GM12878 (cell line): ENCODE measurements at regions not wholly inside any gene's neighbourhood (a gene's known extent, or its start where the extent isn't known, plus 50 kb on each side); places are given as distances from the start of the nearest gene placed in this dataset.

Experiments
- ATAC-seq: fragments of 200-7000 bp; cut with Tn5 transposase; 3 replicates; pipeline ENCODE4 v1.9.1; 2020; ENCODE audit warnings: mild to moderate bottlenecking, moderate library complexity
- BruUV-seq: library from RNA; stranded (reverse); fragments of 400-500 nt; replicated peaks from 2 replicates; lab custom pipeline; 2021; lab: Mats Ljungman, UMichigan
- CTCF ChIA-PET: fragments of 300-600 bp; sonication (Branson Sonifier 250); formaldehyde crosslinking; extraction: SDS; loops from one replicate; lab custom pipeline; 2021; ENCODE audit warnings: inconsistent platforms; lab: Yijun Ruan, JAX
- POLR2A ChIA-PET: fragments of 350-600 bp; formaldehyde crosslinking; extraction: SDS; loops from one replicate; lab custom pipeline; 2021; ENCODE audit warnings: inconsistent platforms; lab: Charles Lee
- RAD21 ChIA-PET: fragments of 300-600 bp; sonication (Branson Sonifier 250); formaldehyde crosslinking; loops from one replicate; lab custom pipeline; 2023; ENCODE audit warnings: antibody characterized with exemption; ENCODE audit not compliant: unreplicated experiment; lab: Charles Lee
- SMC1A ChIA-PET: fragments of 300-600 bp; sonication (Branson Sonifier 250); formaldehyde crosslinking; loops from one replicate; lab custom pipeline; 2023; ENCODE audit not compliant: unreplicated experiment, uncharacterized antibody; lab: Charles Lee
- DNase-seq: peaks from one replicate; pipeline ENCODE4 v3.0.0-alpha.2; 2011; ENCODE audit warnings: low read depth, low spot score
- FAIRE-seq: peaks from 3 replicates; lab custom pipeline; 2011; peaks lifted over from hg19 to GRCh38; lab: Jason Lieb, UNC
- H2AFZ ChIP-seq: 2 replicates; pipeline ENCODE4 v1.6.0; 2011; ENCODE audit warnings: low read depth, low read length, control low read depth; ENCODE audit not compliant: control insufficient read depth
- H3K27ac ChIP-seq: 2 replicates; pipeline ENCODE4 v1.5.1; 2011; ENCODE audit warnings: control low read depth; ENCODE audit not compliant: control insufficient read depth, insufficient read depth
- H3K27me3 ChIP-seq, 2 experiments: replicated peaks in 1 of 2; 2 replicates each; pipeline versions ENCODE4 v1.6.0 to v1.6.1; 2011; ENCODE audit warnings: low read length in 1 of 2; ENCODE audit not compliant: control insufficient read depth in 2 of 2, insufficient read depth in 2 of 2
- H3K36me3 ChIP-seq, 2 experiments: 2 replicates each; pipeline ENCODE4 v1.5.1; 2011; ENCODE audit warnings: low read length in 1 of 2; ENCODE audit not compliant: control insufficient read depth in 2 of 2, insufficient read depth in 2 of 2
- H3K4me1 ChIP-seq: 2 replicates; pipeline ENCODE4 v1.6.1; 2011; ENCODE audit warnings: mild to moderate bottlenecking, low read length, moderate library complexity, mixed read lengths; ENCODE audit not compliant: control insufficient read depth, insufficient read depth
- H3K4me2 ChIP-seq: 2 replicates; pipeline ENCODE4 v1.6.0; 2011; ENCODE audit warnings: control low read depth; ENCODE audit not compliant: control insufficient read depth, insufficient read depth
- H3K4me3 ChIP-seq: fragments of 200-600 bp; sonication (generic); 2 replicates; pipeline ENCODE4 v1.5.1; 2016
- H3K79me2 ChIP-seq: 2 replicates; pipeline ENCODE4 v1.6.0; 2011; ENCODE audit warnings: low read length; ENCODE audit not compliant: control insufficient read depth, insufficient read depth
- H3K9ac ChIP-seq: 2 replicates; pipeline ENCODE4 v1.8.0; 2011; ENCODE audit warnings: low read length, control low read depth, mixed read lengths; ENCODE audit not compliant: control insufficient read depth, insufficient read depth
- H3K9me3 ChIP-seq: replicated peaks from 3 replicates; pipeline ENCODE4 v1.5.1; 2011; ENCODE audit warnings: mild to moderate bottlenecking, low read length; ENCODE audit not compliant: control insufficient read depth, insufficient read depth
- H4K20me1 ChIP-seq: 2 replicates; pipeline ENCODE4 v1.6.0; 2011; ENCODE audit not compliant: control insufficient read depth, insufficient read depth
- BACH1 ChIP-seq: fragments of 450-650 bp; IDR thresholded peaks from 2 replicates; pipeline ENCODE4 v1.6.1; 2017; ENCODE audit warnings: mild to moderate bottlenecking, borderline replicate concordance
- FOS ChIP-seq: IDR thresholded peaks from 3 replicates; pipeline ENCODE4 v1.6.1; 2011; ENCODE audit warnings: borderline replicate concordance; ENCODE audit not compliant: insufficient read length; ENCODE audit errors: extremely low read depth
- GABPA ChIP-seq: IDR thresholded peaks from 2 replicates; pipeline ENCODE4 v1.6.1; 2014; ENCODE audit warnings: antibody characterized with exemption, low read depth, mild to moderate bottlenecking, inconsistent platforms
- HDAC2 ChIP-seq: fragments of 200-600 bp; sonication (generic); IDR thresholded peaks from 2 replicates; pipeline ENCODE4 v1.6.1; 2017
- IRF3 ChIP-seq: fragments of 450-650 bp; IDR thresholded peaks from 2 replicates; pipeline ENCODE4 v1.6.1; 2014; ENCODE audit warnings: mild to moderate bottlenecking
- IRF4 ChIP-seq: IDR thresholded peaks from 2 replicates; pipeline ENCODE4 v1.6.1; 2011; ENCODE audit warnings: low read depth, low read length
- MYC ChIP-seq: IDR thresholded peaks from 2 replicates; pipeline ENCODE4 v1.6.1; 2011; ENCODE audit warnings: mild to moderate bottlenecking, low read length, moderate library complexity, inconsistent platforms; ENCODE audit not compliant: insufficient read depth, insufficient replicate concordance, insufficient read length, severe bottlenecking
- RAD21 ChIP-seq: IDR thresholded peaks from 2 replicates; pipeline ENCODE4 v1.6.1; 2011; ENCODE audit warnings: mild to moderate bottlenecking, low read depth, low read length, moderate library complexity; ENCODE audit not compliant: insufficient read depth
- RCOR1 ChIP-seq: conservative IDR thresholded peaks from 2 replicates; pipeline ENCODE4 v1.6.1; 2012; ENCODE audit warnings: low read depth, low read length, improper control_type of control experiment
- STAT1 ChIP-seq: fragments of 450-650 bp; conservative IDR thresholded peaks from 2 replicates; pipeline ENCODE4 v1.6.1; 2014; ENCODE audit warnings: antibody characterized with exemption, mild to moderate bottlenecking
- WRNIP1 ChIP-seq: IDR thresholded peaks from 2 replicates; pipeline ENCODE4 v1.6.1; 2011; ENCODE audit warnings: low read depth, low read length, improper control_type of control experiment, borderline replicate concordance
- ZBTB40 ChIP-seq: fragments of 450-650 bp; IDR thresholded peaks from 2 replicates; pipeline ENCODE4 v1.6.1; 2016; ENCODE audit warnings: mild to moderate bottlenecking, moderate library complexity, borderline replicate concordance
- ZNF592 ChIP-seq: fragments of 450-650 bp; IDR thresholded peaks from 2 replicates; pipeline ENCODE4 v1.6.1; 2017; ENCODE audit warnings: mild to moderate bottlenecking, moderate library complexity
- ZSCAN29 ChIP-seq: fragments of 450-650 bp; IDR thresholded peaks from 2 replicates; pipeline ENCODE4 v1.6.1; 2017; ENCODE audit warnings: mild to moderate bottlenecking, moderate library complexity
- WGBS: methylation state at CpG from one replicate; pipeline ENCODE4 v1.1.6; 2016; ENCODE audit warnings: low lambda C conversion rate; ENCODE audit not compliant: insufficient replicate concordance, insufficient coverage; ENCODE audit errors: missing lambda C conversion rate; 5-methylcytosine and 5-hydroxymethylcytosine counted together
- in situ Hi-C: fragments of 300-500 bp; cut with MboI; formaldehyde crosslinking; loops from 9 replicates; pipeline ENCODE4 v1.14.3; 2018; ENCODE audit warnings: mixed read lengths
- intact Hi-C: fragments of 100-400 bp; cut with micrococcal nuclease; formaldehyde crosslinking; loops from one replicate; pipeline ENCODE4 v1.14.2; 2022; ENCODE audit not compliant: unreplicated experiment

GRCh38 chr7:112882511-112882910, 92.3 kb upstream of the TMEM168 start (continued):
- TF ChIP-seq FOS, result no peak
- TF ChIP-seq GABPA, result no peak
- TF ChIP-seq, all 136 proteins: peak for 0

- Histone ChIP-seq H3K27ac (no peak overlapping the region), H4K20me1 (no peaks in the 10 kb centered on the region), H3K4me2 (no peak overlapping the region), H3K27me3 (no peaks in the 10 kb centered on the region), H3K4me3 (no peak overlapping the region), H3K36me3 (no peaks in the 10 kb centered on the region), H3K9ac (no peak overlapping the region), H2AFZ (no peak overlapping the region), H3K4me1 (no peaks in the 10 kb centered on the region), H3K9me3 (peaks cover 4% of the 10 kb centered on the region; the same call in 2 of the 3 replicates), H3K79me2 (no peaks in the 10 kb centered on the region)
- RAD21 ChIA-PET, result no interaction called here
- FAIRE-seq (no peak), DNase-seq (no peak), ATAC-seq (no peak)
- CTCF ChIA-PET, result interaction anchor here (0.7 kb wide), 1 partner anchor 11 kb away, joined by 4 read pairs; no protein-coding TSS in a partner anchor
- 96% methylated on average over 4 of the region's 4 CpGs for WGBS
- no TSS peak for BruUV-seq
- in situ Hi-C loops (loop anchor here (25.0 kb wide), 1 partner anchor 1120 kb away; no protein-coding TSS in a partner anchor), intact Hi-C loops (no loop called here)
- SMC1A ChIA-PET, result no interaction called here
- POLR2A ChIA-PET, result interaction anchor here (0.7 kb wide), 1 partner anchor 432 kb away, joined by 5 read pairs; the partner anchor contains the start of gene IFRD1
- TF ChIP-seq IRF3 (no peak), STAT1 (no peak), ZNF592 (no peak), IRF4 (no peak), ZSCAN29 (no peak), BACH1 (no peak), RCOR1 (no peak), RAD21 (no peak), WRNIP1 (no peak), HDAC2 (no peak), ZBTB40 (no peak), MYC (no peak)
Measured at GRCh38 chr7:112882022-112882421, 91.8 kb upstream of the TMEM168 start.
